NB4 (cell line): ENCODE measurements at regions not wholly inside any gene's neighbourhood (a gene's known extent, or its start where the extent isn't known, plus 50 kb on each side); places are given as distances from the start of the nearest gene placed in this dataset.
"Not testable (repeated sequence)": the region's sequence is repeated elsewhere in the genome, so short reads cannot be mapped to it uniquely, and the experiment has no call there.

Experiments
- DNase-seq: peaks from one replicate; pipeline ENCODE4 v3.0.0; 2010; ENCODE audit warnings: low read depth
- H3K4me3 ChIP-seq: one replicate; pipeline ENCODE4 v1.5.1; 2011; ENCODE audit warnings: mild to moderate bottlenecking, low read depth, low read length, moderate library complexity
- CTCF ChIP-seq: IDR thresholded peaks from one replicate; pipeline ENCODE4 v1.5.1; 2012; ENCODE audit warnings: low read depth, low read length
- MAX ChIP-seq: IDR thresholded peaks from 2 replicates; pipeline ENCODE4 v1.6.1; 2011; ENCODE audit warnings: low read depth, low read length
- MYC ChIP-seq: IDR thresholded peaks from 2 replicates; pipeline ENCODE4 v1.6.1; 2011; ENCODE audit warnings: low read depth, low read length
- POLR2A ChIP-seq: IDR thresholded peaks from 2 replicates; pipeline ENCODE4 v1.6.1; 2011; ENCODE audit warnings: mild to moderate bottlenecking; ENCODE audit not compliant: insufficient read length; ENCODE audit errors: extremely low read depth

- TF ChIP-seq MAX: no peak
- no peak for TF ChIP-seq MYC
- TF ChIP-seq POLR2A: no peak
- no peak for TF ChIP-seq CTCF
- DNase-seq: peak; percentile 4
- H3K4me3 ChIP-seq: no peak overlapping the region
These were observed 169.6 kb upstream of the LHX8 start for GRCh38 chr1:74964508-74965102.

- no peak overlapping the region for H3K4me3 ChIP-seq
- TF ChIP-seq MAX (no peak), MYC (no peak), CTCF (no peak), POLR2A (no peak)
- DNase-seq: no peak
These were observed 164.5 kb upstream of the LHX8 start for GRCh38 chr1:74969566-74970135.

- H3K4me3 ChIP-seq: no peak overlapping the region
- TF ChIP-seq POLR2A: no peak
- TF ChIP-seq CTCF: no peak
- no peak for TF ChIP-seq MYC
- TF ChIP-seq MAX: no peak
- no peak for DNase-seq
These were observed 162.2 kb upstream of the LHX8 start for GRCh38 chr1:74971982-74972381.

GRCh38 chr1:74976491-74976890 is 157.7 kb upstream of the LHX8 start:
- DNase-seq: no peak
- TF ChIP-seq POLR2A: no peak
- TF ChIP-seq MAX: no peak
- TF ChIP-seq CTCF: no peak
- no peak for TF ChIP-seq MYC
- no peak overlapping the region for H3K4me3 ChIP-seq

- DNase-seq, H3K4me3 ChIP-seq: not testable (repeated sequence)
These were observed 141.7 kb upstream of the LHX8 start for GRCh38 chr1:74992448-74992847.

GRCh38 chr1:74995821-74996220 is 138.4 kb upstream of the LHX8 start:
- no peak for TF ChIP-seq MAX
- no peak overlapping the region for H3K4me3 ChIP-seq
- DNase-seq: no peak

GRCh38 chr1:75010547-75010946 is 123.6 kb upstream of the LHX8 start:
- TF ChIP-seq MAX (no peak), POLR2A (no peak), MYC (no peak), CTCF (no peak)
- H3K4me3 ChIP-seq: no peak overlapping the region
- DNase-seq: no peak
